ENCODE measurements at regions not wholly inside any gene's neighbourhood (a gene's known extent, or its start where the extent isn't known, plus 50 kb on each side); places are given as distances from the start of the nearest gene placed in this dataset.

GRCh38 chr20:17062712-17063111 is 164.1 kb upstream of the PCSK2 start:
- no peak for DNase-seq (ENCODE audit: extremely low spot score, unreplicated experiment)
- Mint-ChIP-seq H3K27ac (ENCODE audit: unreplicated experiment) (no peak overlapping the region), H3K4me1 (ENCODE audit: unreplicated experiment) (no peaks in the 10 kb centered on the region), H3K9me3 (ENCODE audit: unreplicated experiment) (peaks cover 6% of the 10 kb centered on the region), H3K4me3 (ENCODE audit: unreplicated experiment) (no peak overlapping the region), H3K36me3 (ENCODE audit: unreplicated experiment) (no peaks in the 10 kb centered on the region), H3K27me3 (ENCODE audit: unreplicated experiment) (no peaks in the 10 kb centered on the region)
- no peak for TF ChIP-seq CTCF (IDR thresholded peaks at IDR 0.05)

- Mint-ChIP-seq H3K36me3 (ENCODE audit: unreplicated experiment) (no peaks in the 10 kb centered on the region), H3K27ac (ENCODE audit: unreplicated experiment) (no peak overlapping the region), H3K4me1 (ENCODE audit: unreplicated experiment) (no peaks in the 10 kb centered on the region), H3K27me3 (ENCODE audit: unreplicated experiment) (no peaks in the 10 kb centered on the region), H3K4me3 (ENCODE audit: unreplicated experiment) (no peak overlapping the region), H3K9me3 (ENCODE audit: unreplicated experiment) (peaks cover 4% of the 10 kb centered on the region)
- no peak for DNase-seq (ENCODE audit: extremely low spot score, unreplicated experiment)
- no peak for TF ChIP-seq CTCF (IDR thresholded peaks at IDR 0.05)
These were observed 159.9 kb upstream of the PCSK2 start for GRCh38 chr20:17066902-17067301.

- Mint-ChIP-seq H3K27ac (ENCODE audit: unreplicated experiment) (no peak overlapping the region), H3K4me3 (ENCODE audit: unreplicated experiment) (no peak overlapping the region), H3K36me3 (ENCODE audit: unreplicated experiment) (no peaks in the 10 kb centered on the region), H3K9me3 (ENCODE audit: unreplicated experiment) (peaks cover 4% of the 10 kb centered on the region), H3K27me3 (ENCODE audit: unreplicated experiment) (no peaks in the 10 kb centered on the region), H3K4me1 (ENCODE audit: unreplicated experiment) (no peaks in the 10 kb centered on the region)
- no peak for TF ChIP-seq CTCF (IDR thresholded peaks at IDR 0.05)
- DNase-seq (ENCODE audit: extremely low spot score, unreplicated experiment): no peak
These were observed 158.6 kb upstream of the PCSK2 start for GRCh38 chr20:17068084-17068711.

GRCh38 chr20:17077030-17077429 is 149.8 kb upstream of the PCSK2 start:
- no peaks in the 10 kb centered on the region for H3K36me3 Mint-ChIP-seq (ENCODE audit: unreplicated experiment)
- no peaks in the 10 kb centered on the region for H3K9me3 Mint-ChIP-seq (ENCODE audit: unreplicated experiment)
- DNase-seq (ENCODE audit: extremely low spot score, unreplicated experiment): no peak
- no peak for TF ChIP-seq CTCF (IDR thresholded peaks at IDR 0.05)
- H3K27ac Mint-ChIP-seq (ENCODE audit: unreplicated experiment): no peak overlapping the region
- H3K4me1 Mint-ChIP-seq (ENCODE audit: unreplicated experiment): no peaks in the 10 kb centered on the region
- H3K27me3 Mint-ChIP-seq (ENCODE audit: unreplicated experiment): no peaks in the 10 kb centered on the region
- no peak overlapping the region for H3K4me3 Mint-ChIP-seq (ENCODE audit: unreplicated experiment)

- Mint-ChIP-seq H3K4me3 (ENCODE audit: unreplicated experiment) (no peak overlapping the region), H3K4me1 (ENCODE audit: unreplicated experiment) (no peaks in the 10 kb centered on the region), H3K36me3 (ENCODE audit: unreplicated experiment) (no peaks in the 10 kb centered on the region), H3K27ac (ENCODE audit: unreplicated experiment) (no peak overlapping the region), H3K27me3 (ENCODE audit: unreplicated experiment) (no peaks in the 10 kb centered on the region), H3K9me3 (ENCODE audit: unreplicated experiment) (peaks cover 15% of the 10 kb centered on the region)
- no peak for TF ChIP-seq CTCF (IDR thresholded peaks at IDR 0.05)
- no peak for DNase-seq (ENCODE audit: extremely low spot score, unreplicated experiment)
These were observed 143.1 kb upstream of the PCSK2 start for GRCh38 chr20:17083738-17084137.
